Left lung (tissue), 4 donors: ENCODE measurements at regions not wholly inside any gene's neighbourhood (a gene's known extent, or its start where the extent isn't known, plus 50 kb on each side); places are given as distances from the start of the nearest gene placed in this dataset.

Source experiments
- ATAC-seq: fragments of 200-7000 bp; cut with Tn5 transposase; one replicate; pipeline ENCODE4 v1.9.1; 2020; ENCODE audit warnings: moderate library complexity
- DNase-seq, 4 donors: peaks; one replicate each; pipeline ENCODE4 v3.0.0-alpha.2; 2013 to 2020
- H3K27ac ChIP-seq, 2 donors: fragments of 200-600 bp; sonication (generic) in 1 of 2; one replicate each; pipeline versions ENCODE4 v1.5.0 to v1.8.0; 2020 to 2021
- H3K27me3 ChIP-seq, 2 donors: fragments of 200-600 bp; sonication (generic) in 1 of 2; one replicate each; pipeline versions ENCODE4 v1.5.0 to v1.8.0; 2020 to 2021
- H3K36me3 ChIP-seq, 2 donors: fragments of 200-600 bp; sonication (generic) in 1 of 2; one replicate each; pipeline versions ENCODE4 v1.5.0 to v1.8.0; 2020 to 2021
- H3K4me1 ChIP-seq, 2 donors: fragments of 200-600 bp; one replicate each; pipeline ENCODE4 v1.8.0; 2021
- H3K4me3 ChIP-seq, 2 donors: fragments of 200-600 bp; sonication (generic) in 1 of 2; one replicate each; pipeline versions ENCODE4 v1.5.0 to v1.8.0; 2020 to 2021; ENCODE audit warnings: mild to moderate bottlenecking in 1 of 2
- H3K9me3 ChIP-seq, 2 donors: fragments of 200-600 bp; sonication (generic) in 1 of 2; one replicate each; pipeline versions ENCODE4 v1.5.0 to v1.8.0; 2020 to 2021
- intact Hi-C, 2 donors: fragments of 100-400 bp; cut with DNase I; formaldehyde crosslinking; loops; one replicate each; pipeline versions ENCODE4 v1.11.2 to v1.14.2; 2022
- TF ChIP-seq, protein P1 (sequence below), 2 donors: fragments of 200-600 bp; sonication (generic) in 1 of 2; IDR thresholded peaks; one replicate each; pipeline versions ENCODE4 v1.5.0 to v1.8.0; 2021; ENCODE audit warnings: antibody characterized with exemption in 2 of 2
- donor health status: DM: no; HTN: yes; CAD: no.
- donor health status: DM: no; HTN: no; CAD: no.

DNA sequence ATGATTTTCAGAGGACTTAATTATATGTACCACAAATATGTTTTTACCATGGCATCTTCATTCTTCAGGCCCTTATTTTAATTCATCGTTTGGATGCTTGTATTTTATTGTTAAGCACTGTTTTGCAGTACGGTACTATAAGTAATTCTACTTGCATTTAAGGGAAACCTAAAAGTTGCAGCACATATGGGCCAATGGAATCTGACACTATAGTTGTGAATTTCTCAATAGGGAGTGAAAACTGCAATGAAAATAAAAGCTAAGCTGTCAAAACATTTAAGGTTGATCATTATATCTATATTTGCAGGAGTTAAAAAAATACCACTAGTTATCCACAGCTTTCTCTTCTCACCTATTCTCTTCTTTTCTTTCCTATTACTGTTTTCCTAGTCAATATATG is 1071.8 kb downstream of the MAT2B start:
- no peak for ATAC-seq
- Histone ChIP-seq H3K4me1 (no peaks in the 10 kb centered on the region), H3K36me3 (no peaks in the 10 kb centered on the region), H3K4me3 (no peak overlapping the region), H3K9me3 (no peaks in the 10 kb centered on the region), H3K27me3 (no peaks in the 10 kb centered on the region), H3K27ac (no peak overlapping the region)
- no peak for DNase-seq
- intact Hi-C loops, result no loop called here
- TF ChIP-seq, protein P1, sequence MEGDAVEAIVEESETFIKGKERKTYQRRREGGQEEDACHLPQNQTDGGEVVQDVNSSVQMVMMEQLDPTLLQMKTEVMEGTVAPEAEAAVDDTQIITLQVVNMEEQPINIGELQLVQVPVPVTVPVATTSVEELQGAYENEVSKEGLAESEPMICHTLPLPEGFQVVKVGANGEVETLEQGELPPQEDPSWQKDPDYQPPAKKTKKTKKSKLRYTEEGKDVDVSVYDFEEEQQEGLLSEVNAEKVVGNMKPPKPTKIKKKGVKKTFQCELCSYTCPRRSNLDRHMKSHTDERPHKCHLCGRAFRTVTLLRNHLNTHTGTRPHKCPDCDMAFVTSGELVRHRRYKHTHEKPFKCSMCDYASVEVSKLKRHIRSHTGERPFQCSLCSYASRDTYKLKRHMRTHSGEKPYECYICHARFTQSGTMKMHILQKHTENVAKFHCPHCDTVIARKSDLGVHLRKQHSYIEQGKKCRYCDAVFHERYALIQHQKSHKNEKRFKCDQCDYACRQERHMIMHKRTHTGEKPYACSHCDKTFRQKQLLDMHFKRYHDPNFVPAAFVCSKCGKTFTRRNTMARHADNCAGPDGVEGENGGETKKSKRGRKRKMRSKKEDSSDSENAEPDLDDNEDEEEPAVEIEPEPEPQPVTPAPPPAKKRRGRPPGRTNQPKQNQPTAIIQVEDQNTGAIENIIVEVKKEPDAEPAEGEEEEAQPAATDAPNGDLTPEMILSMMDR (IDR thresholded peaks at IDR 0.05), result no peak

DNA sequence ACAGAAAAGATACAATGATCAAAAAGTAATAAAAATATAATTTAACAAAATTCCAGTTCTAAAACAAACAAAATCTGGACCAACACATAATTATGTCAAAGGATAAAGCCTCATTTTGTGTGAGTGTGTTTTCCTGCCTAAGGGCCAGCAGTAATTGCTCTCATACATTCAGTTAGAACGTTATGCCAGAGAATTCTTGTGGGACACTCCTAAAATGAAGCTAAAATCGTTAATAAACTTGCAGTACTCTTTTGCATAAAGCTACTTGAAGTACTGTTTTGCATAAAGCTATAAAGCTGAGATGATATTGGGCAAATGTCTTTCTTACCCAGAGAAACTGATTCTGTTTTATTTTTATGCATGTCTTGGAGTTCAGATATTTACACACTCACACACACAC is 1072.3 kb downstream of the MAT2B start:
- H3K27ac ChIP-seq, result no peak overlapping the region
- ATAC-seq (no peak), DNase-seq (no peak)
- TF ChIP-seq, protein P1 (IDR thresholded peaks at IDR 0.05), result no peak
- no peaks in the 10 kb centered on the region for H3K4me1 ChIP-seq
- H3K9me3 ChIP-seq, result no peaks in the 10 kb centered on the region
- H3K4me3 ChIP-seq, result no peak overlapping the region
- no peaks in the 10 kb centered on the region for H3K36me3 ChIP-seq
- H3K27me3 ChIP-seq, result no peaks in the 10 kb centered on the region
- intact Hi-C loops, result no loop called here

DNA sequence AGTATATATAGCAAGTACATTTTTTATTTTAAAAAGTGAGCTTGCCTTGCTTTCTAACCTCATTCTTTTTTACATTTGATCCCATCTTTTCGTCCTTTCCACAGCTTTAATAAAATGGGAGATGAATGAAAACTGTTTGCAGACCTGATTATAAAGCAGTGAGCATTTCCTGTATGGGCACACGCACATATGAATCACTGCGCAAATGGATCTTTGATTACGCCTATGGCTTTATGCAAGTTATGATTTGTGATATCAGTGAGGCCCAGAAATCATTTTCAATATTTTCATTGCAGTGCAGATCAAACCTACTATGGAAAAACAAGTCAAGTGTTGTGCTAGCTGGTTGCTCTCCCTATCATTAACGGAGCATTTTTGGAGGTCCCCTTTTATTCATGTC is 1073.0 kb downstream of the MAT2B start:
- intact Hi-C loops, result no loop called here
- no peaks in the 10 kb centered on the region for H3K4me1 ChIP-seq
- no peaks in the 10 kb centered on the region for H3K9me3 ChIP-seq
- no peaks in the 10 kb centered on the region for H3K27me3 ChIP-seq
- TF ChIP-seq, protein P1 (IDR thresholded peaks at IDR 0.05), result no peak
- no peak overlapping the region for H3K27ac ChIP-seq
- no peak for DNase-seq
- ATAC-seq, result no peak
- no peak overlapping the region for H3K4me3 ChIP-seq
- H3K36me3 ChIP-seq, result no peaks in the 10 kb centered on the region

DNA sequence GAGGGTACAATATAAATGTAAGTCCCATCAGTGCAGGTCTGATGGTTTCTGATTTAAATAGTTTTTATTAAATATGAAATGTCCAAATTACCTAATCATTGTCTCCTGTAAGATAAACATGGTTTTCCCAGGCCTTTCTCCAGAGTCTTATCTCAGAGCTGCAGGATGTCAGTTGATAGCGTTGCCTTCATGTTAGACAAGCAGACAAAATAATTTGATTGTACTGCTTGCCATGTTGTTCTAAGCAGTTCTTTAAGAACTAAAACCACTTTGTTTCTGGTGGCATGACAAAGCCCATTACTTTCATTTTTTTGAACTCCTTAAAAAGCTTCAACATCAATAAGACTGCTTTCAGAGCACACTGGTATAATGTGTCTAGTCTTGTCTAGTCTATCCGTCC is 1073.5 kb downstream of the MAT2B start:
- TF ChIP-seq, protein P1 (IDR thresholded peaks at IDR 0.05), result no peak
- Histone ChIP-seq H3K9me3 (no peaks in the 10 kb centered on the region), H3K4me1 (no peaks in the 10 kb centered on the region), H3K4me3 (no peak overlapping the region), H3K36me3 (no peaks in the 10 kb centered on the region), H3K27ac (no peak overlapping the region), H3K27me3 (no peaks in the 10 kb centered on the region)
- DNase-seq, result no peak
- no peak for ATAC-seq
- intact Hi-C loops, result no loop called here

DNA sequence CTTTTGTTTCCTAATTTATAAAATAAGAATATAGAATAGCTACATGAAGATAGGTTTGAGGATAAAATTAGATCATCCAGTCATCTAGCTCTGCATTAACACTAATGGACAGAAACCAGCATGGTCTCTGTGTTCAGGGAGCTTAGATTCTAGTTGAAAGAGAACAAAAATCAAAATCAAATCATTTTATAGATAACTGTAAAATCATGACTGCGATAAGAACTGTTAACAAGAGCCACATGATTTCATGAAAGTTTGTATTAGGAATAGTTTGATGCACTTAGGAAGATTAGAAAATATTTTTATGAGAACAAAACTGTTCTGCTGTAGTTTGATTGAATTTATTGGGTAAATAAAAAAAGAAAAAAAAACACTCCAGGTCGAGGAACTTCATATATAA is 1074.7 kb downstream of the MAT2B start:
- intact Hi-C loops, result no loop called here
- Histone ChIP-seq H3K27ac (no peak overlapping the region), H3K27me3 (no peaks in the 10 kb centered on the region), H3K36me3 (no peaks in the 10 kb centered on the region), H3K4me1 (no peaks in the 10 kb centered on the region), H3K4me3 (no peak overlapping the region), H3K9me3 (no peaks in the 10 kb centered on the region)
- DNase-seq (no peak), ATAC-seq (no peak)
- TF ChIP-seq, protein P1 (IDR thresholded peaks at IDR 0.05), result no peak
